ENCODE measurements at regions not wholly inside any gene's neighbourhood (a gene's known extent, or its start where the extent isn't known, plus 50 kb on each side); places are given as distances from the start of the nearest gene placed in this dataset.
"Not testable (repeated sequence)": the region's sequence is repeated elsewhere in the genome, so short reads cannot be mapped to it uniquely, and the experiment has no call there.

DNA sequence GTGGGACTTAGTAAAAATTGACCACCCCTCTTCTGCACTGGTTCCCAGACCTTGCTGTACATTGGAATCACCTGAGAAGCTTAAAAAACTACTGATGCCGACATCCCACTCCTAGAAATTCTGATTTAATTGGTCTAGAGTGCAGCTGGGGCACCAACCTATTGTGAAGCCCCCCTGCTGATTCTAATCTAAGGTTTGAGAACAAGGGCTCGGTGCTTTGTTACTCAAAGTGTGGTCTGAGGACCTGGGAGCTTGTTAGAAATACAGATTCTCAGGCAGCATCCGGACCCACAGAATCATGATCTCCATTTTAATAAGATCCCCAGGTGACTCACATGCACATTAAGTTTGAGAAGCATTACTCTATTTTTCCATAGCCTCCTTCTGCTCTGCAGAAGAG lies 57.8 kb upstream of the LPAR1 start:
- TF ChIP-seq POLR2A (IDR thresholded peaks at IDR 0.05), result no peak
- TF ChIP-seq, protein P1, sequence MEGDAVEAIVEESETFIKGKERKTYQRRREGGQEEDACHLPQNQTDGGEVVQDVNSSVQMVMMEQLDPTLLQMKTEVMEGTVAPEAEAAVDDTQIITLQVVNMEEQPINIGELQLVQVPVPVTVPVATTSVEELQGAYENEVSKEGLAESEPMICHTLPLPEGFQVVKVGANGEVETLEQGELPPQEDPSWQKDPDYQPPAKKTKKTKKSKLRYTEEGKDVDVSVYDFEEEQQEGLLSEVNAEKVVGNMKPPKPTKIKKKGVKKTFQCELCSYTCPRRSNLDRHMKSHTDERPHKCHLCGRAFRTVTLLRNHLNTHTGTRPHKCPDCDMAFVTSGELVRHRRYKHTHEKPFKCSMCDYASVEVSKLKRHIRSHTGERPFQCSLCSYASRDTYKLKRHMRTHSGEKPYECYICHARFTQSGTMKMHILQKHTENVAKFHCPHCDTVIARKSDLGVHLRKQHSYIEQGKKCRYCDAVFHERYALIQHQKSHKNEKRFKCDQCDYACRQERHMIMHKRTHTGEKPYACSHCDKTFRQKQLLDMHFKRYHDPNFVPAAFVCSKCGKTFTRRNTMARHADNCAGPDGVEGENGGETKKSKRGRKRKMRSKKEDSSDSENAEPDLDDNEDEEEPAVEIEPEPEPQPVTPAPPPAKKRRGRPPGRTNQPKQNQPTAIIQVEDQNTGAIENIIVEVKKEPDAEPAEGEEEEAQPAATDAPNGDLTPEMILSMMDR (IDR thresholded peaks at IDR 0.05), result no peak
- no peak for TF ChIP-seq EP300 (IDR thresholded peaks at IDR 0.05)

GRCh38 chr9:111095441-111095840 lies 57.2 kb upstream of the LPAR1 start:
- TF ChIP-seq EP300 (IDR thresholded peaks at IDR 0.05) (no peak), POLR2A (IDR thresholded peaks at IDR 0.05) (no peak)
- TF ChIP-seq, protein P1 (IDR thresholded peaks at IDR 0.05), result no peak
- Histone ChIP-seq H3K4me1 (peaks cover 0 to 16% (median 0%) of the 10 kb centered on the region in 4 donors), H3K4me3 (no peak overlapping the region), H3K9me3 (no peaks in the 10 kb centered on the region), H3K27ac (peak overlapping the region in 1 of 4 donors; percentile 48), H3K27me3 (no peaks in the 10 kb centered on the region), H3K36me3 (no peaks in the 10 kb centered on the region)
- 40 to 52% methylated on average over 4 of the region's 4 CpGs for WGBS, 2 donors
- DNase-seq (ENCODE audit: low spot score in 2 of 2), result no peak

More for the DNA sequence above, 57.8 kb upstream of the LPAR1 start:
- Histone ChIP-seq H3K36me3 (no peaks in the 10 kb centered on the region), H3K4me3 (no peak overlapping the region), H3K27ac (no peak overlapping the region), H3K4me1 (peaks cover 0 to 16% (median 0%) of the 10 kb centered on the region in 4 donors), H3K9me3 (no peaks in the 10 kb centered on the region), H3K27me3 (no peaks in the 10 kb centered on the region)
- DNase-seq (ENCODE audit: low spot score in 2 of 2), result no peak
- WGBS, 2 donors, result 97 to 98% methylated on average over 3 of the region's 3 CpGs

- no peak for TF ChIP-seq POLR2A (IDR thresholded peaks at IDR 0.05)
- TF ChIP-seq, protein P1 (IDR thresholded peaks at IDR 0.05), result no peak
- no peak for TF ChIP-seq EP300 (IDR thresholded peaks at IDR 0.05)
- DNase-seq (ENCODE audit: low spot score in 2 of 2), result no peak
- Histone ChIP-seq H3K4me3 (no peak overlapping the region), H3K9me3 (no peaks in the 10 kb centered on the region), H3K36me3 (no peaks in the 10 kb centered on the region), H3K4me1 (peaks cover 0 to 16% (median 0%) of the 10 kb centered on the region in 4 donors), H3K27me3 (no peaks in the 10 kb centered on the region), H3K27ac (peak overlapping the region in 2 of 4 donors; percentile 39 to 48)
Observed at GRCh38 chr9:111094958-111095357, 56.7 kb upstream of the LPAR1 start.

- Histone ChIP-seq H3K27ac (peak overlapping the region in 2 of 4 donors; percentile 47 to 48), H3K4me3 (no peak overlapping the region), H3K27me3 (no peaks in the 10 kb centered on the region), H3K9me3 (no peaks in the 10 kb centered on the region), H3K4me1 (peaks cover 0 to 16% (median 0%) of the 10 kb centered on the region in 4 donors), H3K36me3 (no peaks in the 10 kb centered on the region)
- peak in 1 of 2 donors; percentile 52 for DNase-seq (ENCODE audit: low spot score in 2 of 2)
- TF ChIP-seq EP300 (IDR thresholded peaks at IDR 0.05) (no peak), POLR2A (IDR thresholded peaks at IDR 0.05) (no peak)
- TF ChIP-seq, protein P1 (IDR thresholded peaks at IDR 0.05), result no peak
- 4 to 23% methylated on average over 2 of the region's 2 CpGs for WGBS, 2 donors
Observed at GRCh38 chr9:111094433-111094924, 56.2 kb upstream of the LPAR1 start.

GRCh38 chr9:111092167-111092566 lies 53.9 kb upstream of the LPAR1 start:
- WGBS, 2 donors, result 95 to 100% methylated on average over 1 of the region's 1 CpG
- H3K27ac ChIP-seq; H3K36me3 ChIP-seq; H3K27me3 ChIP-seq; DNase-seq (ENCODE audit: low spot score in 2 of 2); H3K4me3 ChIP-seq; H3K9me3 ChIP-seq: not testable (repeated sequence)
- H3K4me1 ChIP-seq, result peaks cover 0 to 16% (median 0%) of the 10 kb centered on the region in 4 donors

Small RNAs in the stretch of these regions (small RNA-seq; reads per million reads assigned to genes)
- gene MIR7702 (0.57 reads per million), gene RNY4P18 (0.75 reads per million)
